Trophoblast cell (in vitro differentiated cells and primary cell): ENCODE measurements at regions not wholly inside any gene's neighbourhood (a gene's known extent, or its start where the extent isn't known, plus 50 kb on each side); places are given as distances from the start of the nearest gene placed in this dataset.

Experiments used
- DNase-seq, 2 donors: peaks; one replicate each; pipeline ENCODE4 v3.0.0-alpha.2; 2016
- H2AFZ ChIP-seq: 2 replicates; pipeline ENCODE4 v1.6.1; 2013; ENCODE audit warnings: low read length, moderate library complexity, mild to moderate bottlenecking; ENCODE audit not compliant: insufficient read depth, poor library complexity
- H2AK5ac ChIP-seq: 2 replicates; pipeline ENCODE4 v1.6.1; 2013; ENCODE audit warnings: mild to moderate bottlenecking, low read length
- H2BK120ac ChIP-seq: 2 replicates; pipeline ENCODE4 v1.6.1; 2013; ENCODE audit warnings: low read length, mild to moderate bottlenecking, moderate library complexity; ENCODE audit not compliant: insufficient read depth, poor library complexity
- H2BK12ac ChIP-seq: 2 replicates; pipeline ENCODE4 v1.6.1; 2013; ENCODE audit warnings: mild to moderate bottlenecking, low read length, moderate library complexity
- H2BK5ac ChIP-seq: 2 replicates; pipeline ENCODE4 v1.6.1; 2013; ENCODE audit warnings: low read length, low read depth, moderate library complexity, mild to moderate bottlenecking; ENCODE audit not compliant: poor library complexity
- H3K14ac ChIP-seq: 2 replicates; pipeline ENCODE4 v1.6.1; 2013; ENCODE audit warnings: mild to moderate bottlenecking, low read length
- H3K18ac ChIP-seq: 2 replicates; pipeline ENCODE4 v1.6.1; 2013; ENCODE audit warnings: mild to moderate bottlenecking, low read length
- H3K23ac ChIP-seq: 2 replicates; pipeline ENCODE4 v1.6.1; 2013; ENCODE audit warnings: low read length
- H3K27ac ChIP-seq: 2 replicates; pipeline ENCODE4 v1.5.1; 2013; ENCODE audit warnings: low read depth, mild to moderate bottlenecking, inconsistent platforms, low read length, moderate library complexity
- H3K27me3 ChIP-seq: 2 replicates; pipeline ENCODE4 v1.6.1; 2013; ENCODE audit warnings: inconsistent platforms, mild to moderate bottlenecking, low read length, moderate library complexity; ENCODE audit not compliant: insufficient read depth
- H3K36me3 ChIP-seq, 2 experiments: 1 replicate in 1 of 2; 2 replicates in 1 of 2; pipeline ENCODE4 v1.6.1; 2013; ENCODE audit warnings: low read length in 2 of 2, mild to moderate bottlenecking in 2 of 2, moderate library complexity in 1 of 2; ENCODE audit not compliant: insufficient read depth in 2 of 2, control insufficient read depth in 1 of 2
- H3K4ac ChIP-seq: 2 replicates; pipeline ENCODE4 v1.6.1; 2013; ENCODE audit warnings: low read depth, mild to moderate bottlenecking, low read length, moderate library complexity
- H3K4me1 ChIP-seq, 2 experiments: 1 replicate in 1 of 2; 2 replicates in 1 of 2; pipeline ENCODE4 v1.6.1; 2013; ENCODE audit warnings: low read length in 2 of 2, mild to moderate bottlenecking in 2 of 2, moderate library complexity in 1 of 2; ENCODE audit not compliant: insufficient read depth in 2 of 2, control insufficient read depth in 1 of 2
- H3K4me2 ChIP-seq: 2 replicates; pipeline ENCODE4 v1.6.1; 2013; ENCODE audit warnings: inconsistent platforms, mild to moderate bottlenecking, low read length, moderate library complexity
- H3K4me3 ChIP-seq: 2 replicates; pipeline ENCODE4 v1.5.1; 2013; ENCODE audit warnings: mild to moderate bottlenecking, low read depth, low read length, inconsistent platforms
- H3K79me1 ChIP-seq: one replicate; pipeline ENCODE4 v1.6.1; 2013; ENCODE audit warnings: low read length
- H3K79me2 ChIP-seq: 2 replicates; pipeline ENCODE4 v1.6.1; 2013; ENCODE audit warnings: low read length, mild to moderate bottlenecking; ENCODE audit not compliant: control insufficient read depth, insufficient read depth, poor library complexity
- H3K9ac ChIP-seq: 2 replicates; pipeline ENCODE4 v1.6.1; 2013; ENCODE audit warnings: mild to moderate bottlenecking, low read length
- H3K9me3 ChIP-seq: 2 replicates; pipeline ENCODE4 v1.6.1; 2013; ENCODE audit warnings: low read depth, mild to moderate bottlenecking, control low read depth, inconsistent platforms, low read length; ENCODE audit not compliant: insufficient read depth
- H4K12ac ChIP-seq: 2 replicates; pipeline ENCODE4 v1.6.1; 2013; ENCODE audit warnings: low read depth, mild to moderate bottlenecking, low read length, moderate library complexity
- H4K8ac ChIP-seq: 2 replicates; pipeline ENCODE4 v1.6.1; 2013; ENCODE audit warnings: low read depth, mild to moderate bottlenecking, low read length, moderate library complexity
- H4K91ac ChIP-seq: one replicate; pipeline ENCODE4 v1.6.1; 2013; ENCODE audit warnings: low read depth, mild to moderate bottlenecking, low read length, moderate library complexity
- WGBS: extraction: QIAGEN DNeasy Blood & Tissue Kit; methylation state at CpG from one replicate; pipeline ENCODE4 v1.1.7; 2013; ENCODE audit warnings: missing lambda C conversion rate; ENCODE audit not compliant: insufficient read length, insufficient coverage; ENCODE audit errors: extremely low coverage; 5-methylcytosine and 5-hydroxymethylcytosine counted together

- no peak overlapping the region for H3K4ac ChIP-seq
- H3K27me3 ChIP-seq: no peaks in the 10 kb centered on the region
- H2BK12ac ChIP-seq: no peak overlapping the region
- H3K14ac ChIP-seq: no peak overlapping the region
- H3K4me2 ChIP-seq: no peak overlapping the region
- WGBS: no CpG with 5 or more reads among the region's 1 CpG
- no peak overlapping the region for H3K27ac ChIP-seq
- H3K4me1 ChIP-seq: no peaks in the 10 kb centered on the region
- H3K79me2 ChIP-seq: no peaks in the 10 kb centered on the region
- no peak overlapping the region for H4K8ac ChIP-seq
- H4K91ac ChIP-seq: no peak overlapping the region
- H3K9ac ChIP-seq: no peak overlapping the region
- H4K12ac ChIP-seq: no peak overlapping the region
- no peak overlapping the region for H2BK5ac ChIP-seq
- no peaks in the 10 kb centered on the region for H3K36me3 ChIP-seq
- H3K23ac ChIP-seq: no peak overlapping the region
- no peak overlapping the region for H3K4me3 ChIP-seq
- H3K79me1 ChIP-seq: no peaks in the 10 kb centered on the region
- H3K9me3 ChIP-seq: no peaks in the 10 kb centered on the region
- peak in 1 of 2 donors; percentile 20 for DNase-seq
- H3K18ac ChIP-seq: no peak overlapping the region
- no peak overlapping the region for H2AK5ac ChIP-seq
- H2AFZ ChIP-seq: no peak overlapping the region
- no peak overlapping the region for H2BK120ac ChIP-seq
These were observed 300.1 kb upstream of the TRAM1L1 start for GRCh38 chr4:117385526-117385925.

GRCh38 chr4:117387072-117387471 is 301.7 kb upstream of the TRAM1L1 start:
- Histone ChIP-seq H4K91ac (no peak overlapping the region), H3K36me3 (no peaks in the 10 kb centered on the region), H2BK5ac (no peak overlapping the region), H3K4me2 (no peak overlapping the region), H3K27me3 (no peaks in the 10 kb centered on the region), H4K8ac (no peak overlapping the region), H2BK120ac (no peak overlapping the region), H2BK12ac (no peak overlapping the region), H2AFZ (no peak overlapping the region), H3K79me2 (no peaks in the 10 kb centered on the region), H3K79me1 (no peaks in the 10 kb centered on the region), H3K4me1 (no peaks in the 10 kb centered on the region), H2AK5ac (no peak overlapping the region), H3K9me3 (no peaks in the 10 kb centered on the region), H3K23ac (no peak overlapping the region), H3K18ac (no peak overlapping the region), H3K4ac (no peak overlapping the region), H3K14ac (no peak overlapping the region), H3K27ac (no peak overlapping the region), H3K9ac (no peak overlapping the region), H3K4me3 (no peak overlapping the region), H4K12ac (no peak overlapping the region)
- WGBS: no CpG with 5 or more reads among the region's 2 CpGs
- DNase-seq: no peak

DNA sequence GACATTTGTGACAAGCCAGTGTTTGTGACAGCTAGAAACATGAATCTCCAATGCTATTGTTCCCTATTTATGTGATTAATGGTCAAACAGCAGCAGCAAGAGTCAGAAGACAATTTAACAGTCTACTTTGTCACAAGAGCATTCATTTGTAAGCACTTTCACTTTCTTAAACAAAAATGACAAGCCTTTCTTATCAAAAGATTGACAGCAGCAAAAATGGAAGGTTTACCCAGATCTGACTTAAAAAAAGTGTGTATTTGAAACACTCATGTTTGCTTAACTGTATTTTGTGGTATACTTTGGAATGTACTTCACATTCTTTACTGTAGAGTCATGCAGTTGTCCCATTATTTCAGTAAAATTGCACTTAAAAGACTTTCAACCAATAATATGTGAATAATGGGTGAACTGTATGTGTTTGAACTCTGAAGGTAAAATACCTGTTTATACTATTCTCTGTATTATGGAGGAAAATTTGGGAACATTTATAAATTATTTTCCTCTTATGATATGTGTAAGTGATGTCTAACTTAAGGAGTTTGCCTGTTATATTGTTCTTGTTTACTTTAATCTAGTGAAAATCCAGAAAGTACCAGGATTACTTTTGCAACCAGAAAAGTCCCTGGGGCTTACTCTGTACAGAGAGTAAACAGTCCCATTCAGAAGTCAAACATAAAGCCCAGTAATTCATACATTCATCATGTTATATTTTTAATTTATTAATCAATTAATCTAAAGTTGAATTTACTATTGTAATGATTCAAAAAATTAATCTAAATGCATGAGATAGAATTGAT is 314.9 kb upstream of the TRAM1L1 start:
- Histone ChIP-seq H2BK5ac (no peak overlapping the region), H3K27ac (peak overlapping the region; percentile 17), H3K4me3 (no peak overlapping the region), H3K4me1 (peaks cover 6% of the 10 kb centered on the region in 2 experiments), H2BK12ac (no peak overlapping the region), H3K9ac (no peak overlapping the region), H3K4ac (no peak overlapping the region), H3K79me1 (peaks cover 4% of the 10 kb centered on the region), H3K18ac (no peak overlapping the region), H4K12ac (no peak overlapping the region), H3K79me2 (no peaks in the 10 kb centered on the region), H3K36me3 (no peaks in the 10 kb centered on the region), H3K14ac (no peak overlapping the region), H4K91ac (no peak overlapping the region), H2AFZ (no peak overlapping the region), H3K23ac (no peak overlapping the region), H3K27me3 (no peaks in the 10 kb centered on the region), H3K9me3 (no peaks in the 10 kb centered on the region), H3K4me2 (no peak overlapping the region), H4K8ac (no peak overlapping the region), H2AK5ac (no peak overlapping the region), H2BK120ac (no peak overlapping the region)
- DNase-seq: peak; percentile 8 to 61

GRCh38 chr4:117412661-117413060 is 327.3 kb upstream of the TRAM1L1 start:
- H3K27ac ChIP-seq: no peak overlapping the region
- no peaks in the 10 kb centered on the region for H3K79me1 ChIP-seq
- WGBS: no CpG with 5 or more reads among the region's 2 CpGs
- no peak for DNase-seq
- H2AK5ac ChIP-seq: no peak overlapping the region
- H3K4ac ChIP-seq: no peak overlapping the region
- H3K18ac ChIP-seq: no peak overlapping the region
- no peak overlapping the region for H2BK5ac ChIP-seq
- H3K27me3 ChIP-seq: no peaks in the 10 kb centered on the region
- no peak overlapping the region for H4K8ac ChIP-seq
- H3K4me2 ChIP-seq: no peak overlapping the region
- no peak overlapping the region for H3K4me3 ChIP-seq
- H3K14ac ChIP-seq: no peak overlapping the region
- no peaks in the 10 kb centered on the region for H3K79me2 ChIP-seq
- H3K9me3 ChIP-seq: no peaks in the 10 kb centered on the region
- no peak overlapping the region for H3K23ac ChIP-seq
- H4K91ac ChIP-seq: no peak overlapping the region
- H2BK120ac ChIP-seq: no peak overlapping the region
- no peak overlapping the region for H3K9ac ChIP-seq
- H2AFZ ChIP-seq: no peak overlapping the region
- H2BK12ac ChIP-seq: no peak overlapping the region
- H3K4me1 ChIP-seq: no peaks in the 10 kb centered on the region
- H4K12ac ChIP-seq: no peak overlapping the region
- H3K36me3 ChIP-seq: no peaks in the 10 kb centered on the region
